WERI-Rb-1 (cell line): ENCODE measurements at regions not wholly inside any gene's neighbourhood (a gene's known extent, or its start where the extent isn't known, plus 50 kb on each side); places are given as distances from the start of the nearest gene placed in this dataset.

Experiments
- DNase-seq: peaks from one replicate; pipeline ENCODE4 v3.0.0-alpha.2; 2020
- H3K27ac ChIP-seq: fragments of 250-450 bp; sonication (Bioruptor Pico); 2 replicates; pipeline ENCODE4 v1.5.1; 2020; ENCODE audit warnings: mild to moderate bottlenecking, moderate library complexity
- H3K27me3 ChIP-seq: fragments of 250-450 bp; sonication (Bioruptor Pico); 2 replicates; pipeline ENCODE4 v1.5.1; 2021; ENCODE audit warnings: mild to moderate bottlenecking, low read depth, moderate library complexity; ENCODE audit not compliant: insufficient read depth, severe bottlenecking
- H3K36me3 ChIP-seq: fragments of 250-450 bp; sonication (Bioruptor Pico); 2 replicates; pipeline ENCODE4 v1.5.1; 2020; ENCODE audit warnings: mild to moderate bottlenecking, moderate library complexity
- H3K4me3 ChIP-seq: 2 replicates; pipeline ENCODE4 v1.5.1; 2011; ENCODE audit warnings: low read depth, mild to moderate bottlenecking, control low read depth, low read length
- H3K9me3 ChIP-seq: fragments of 250-450 bp; sonication (Bioruptor Pico); 2 replicates; pipeline ENCODE4 v1.5.1; 2021; ENCODE audit warnings: mild to moderate bottlenecking, moderate library complexity; ENCODE audit not compliant: severe bottlenecking
- CTCF ChIP-seq: IDR thresholded peaks from 2 replicates; pipeline ENCODE4 v1.5.1; 2011; ENCODE audit warnings: low read depth, mild to moderate bottlenecking, control low read depth, inconsistent platforms, low read length

GRCh38 chr3:44033123-44033522, 208.6 kb upstream of the TOPAZ1 start:
- Histone ChIP-seq H3K27me3 (peaks cover 7% of the 10 kb centered on the region), H3K27ac (no peak overlapping the region), H3K4me3 (no peak overlapping the region), H3K36me3 (no peaks in the 10 kb centered on the region), H3K9me3 (no peaks in the 10 kb centered on the region)
- DNase-seq: no peak
- no peak for TF ChIP-seq CTCF

- no peaks in the 10 kb centered on the region for H3K9me3 ChIP-seq
- no peak overlapping the region for H3K27ac ChIP-seq
- H3K4me3 ChIP-seq: no peak overlapping the region
- H3K27me3 ChIP-seq: peaks cover under 1% of the 10 kb centered on the region
- no peaks in the 10 kb centered on the region for H3K36me3 ChIP-seq
- TF ChIP-seq CTCF: no peak
- DNase-seq: no peak
Observed at GRCh38 chr3:44036850-44037249, 204.8 kb upstream of the TOPAZ1 start.

GRCh38 chr3:44039006-44039405, 202.7 kb upstream of the TOPAZ1 start:
- Histone ChIP-seq H3K36me3 (no peaks in the 10 kb centered on the region), H3K27ac (no peak overlapping the region)
- TF ChIP-seq CTCF: no peak

GRCh38 chr3:44041726-44042125, 200.0 kb upstream of the TOPAZ1 start:
- no peak overlapping the region for H3K27ac ChIP-seq
- no peaks in the 10 kb centered on the region for H3K9me3 ChIP-seq
- no peaks in the 10 kb centered on the region for H3K36me3 ChIP-seq
- no peak for TF ChIP-seq CTCF
- peaks cover 2% of the 10 kb centered on the region for H3K27me3 ChIP-seq
- DNase-seq: no peak
- H3K4me3 ChIP-seq: no peak overlapping the region

More at GRCh38 chr3:44039006-44039405, 202.7 kb upstream of the TOPAZ1 start:
- Histone ChIP-seq H3K9me3 (no peaks in the 10 kb centered on the region), H3K27me3 (no peaks in the 10 kb centered on the region), H3K4me3 (no peak overlapping the region)
- DNase-seq: no peak

- Histone ChIP-seq H3K36me3 (no peaks in the 10 kb centered on the region), H3K4me3 (no peak overlapping the region), H3K27me3 (peaks cover 2% of the 10 kb centered on the region), H3K9me3 (no peaks in the 10 kb centered on the region), H3K27ac (no peak overlapping the region)
- TF ChIP-seq CTCF: no peak
- no peak for DNase-seq
Observed at GRCh38 chr3:44042772-44043171, 198.9 kb upstream of the TOPAZ1 start.

GRCh38 chr3:44045476-44046275, 196.0 kb upstream of the TOPAZ1 start:
- no peak overlapping the region for H3K27ac ChIP-seq
- H3K36me3 ChIP-seq: no peaks in the 10 kb centered on the region
- no peaks in the 10 kb centered on the region for H3K9me3 ChIP-seq
- H3K27me3 ChIP-seq: peaks cover 2% of the 10 kb centered on the region
- no peak for DNase-seq
- no peak overlapping the region for H3K4me3 ChIP-seq
- TF ChIP-seq CTCF: no peak
